ENCODE measurements at regions not wholly inside any gene's neighbourhood (a gene's known extent, or its start where the extent isn't known, plus 50 kb on each side); places are given as distances from the start of the nearest gene placed in this dataset.

- peak; percentile 45 for DNase-seq (ENCODE audit: low spot score)
Measured at GRCh38 chr2:189369566-189369965, 71.7 kb upstream of the WDR75 start.

DNA sequence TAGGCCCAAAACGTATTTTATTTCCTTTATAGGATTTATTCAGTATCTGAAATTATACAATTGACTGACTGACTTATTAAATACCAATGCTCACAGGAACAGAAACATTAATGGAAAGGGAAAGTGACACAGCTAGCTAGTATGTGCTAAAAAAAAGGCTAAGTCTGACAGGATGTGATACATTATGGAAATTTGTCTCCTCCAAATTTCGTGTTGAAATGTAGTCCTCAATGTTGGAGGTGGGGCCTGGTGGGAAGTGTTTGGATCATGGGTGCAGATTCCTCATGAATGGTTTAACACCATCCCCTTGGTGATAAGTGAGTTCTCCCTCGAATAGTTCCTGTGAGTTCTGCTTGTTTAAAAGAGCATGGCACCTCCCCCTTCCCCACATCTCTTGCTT lies 70.6 kb upstream of the WDR75 start:
- peak; percentile 70 for DNase-seq (ENCODE audit: low spot score)

GRCh38 chr2:189372688-189373257 lies 68.5 kb upstream of the WDR75 start:
- no peak for DNase-seq (ENCODE audit: low spot score)

DNA sequence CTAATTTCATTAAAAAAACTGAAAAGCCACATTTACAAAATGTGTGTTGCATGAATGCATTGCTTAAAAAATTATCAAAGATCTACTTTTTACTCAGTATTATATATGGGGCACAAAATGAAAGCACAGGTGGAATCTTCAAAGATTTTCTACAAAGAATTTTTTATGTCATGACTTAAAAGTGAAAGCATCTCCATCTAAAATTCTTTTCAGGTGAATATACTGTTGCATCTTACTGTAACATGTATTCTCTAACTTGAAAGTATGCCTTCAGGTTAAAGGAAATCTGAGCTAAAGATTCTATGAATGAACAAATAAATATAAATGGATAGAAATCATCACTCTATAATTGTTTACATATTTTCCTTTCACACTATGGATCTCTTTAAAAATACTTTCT lies 66.8 kb upstream of the WDR75 start:
- DNase-seq (ENCODE audit: low spot score), result peak; percentile 50

GRCh38 chr2:189375842-189376241 lies 65.4 kb upstream of the WDR75 start:
- DNase-seq (ENCODE audit: low spot score), result no peak

DNA sequence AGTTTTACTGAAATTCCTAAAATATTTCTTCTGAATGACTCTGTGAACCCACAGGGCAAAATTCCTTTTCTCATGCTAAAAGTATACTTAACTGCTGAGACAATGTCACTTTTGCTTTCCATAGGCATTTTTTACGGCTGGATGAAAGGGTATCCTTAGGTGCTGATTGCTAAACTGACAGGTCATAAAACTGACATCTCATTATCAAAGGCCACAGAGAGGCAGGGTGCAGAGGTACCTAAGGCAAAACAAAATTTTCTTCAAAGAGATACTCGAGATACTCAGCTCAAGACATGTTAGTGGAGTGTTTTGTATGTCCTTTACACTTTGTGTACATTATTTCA lies 62.0 kb upstream of the WDR75 start:
- peak; percentile 55 for DNase-seq (ENCODE audit: low spot score)

- no peak for DNase-seq (ENCODE audit: low spot score)
Measured at GRCh38 chr2:189379731-189380261, 61.5 kb upstream of the WDR75 start.

- no peak for DNase-seq (ENCODE audit: low spot score)
Measured at GRCh38 chr2:189382668-189383067, 58.6 kb upstream of the WDR75 start.

- DNase-seq (ENCODE audit: low spot score), result no peak
Measured at GRCh38 chr2:189386741-189387140, 54.5 kb upstream of the WDR75 start.

- DNase-seq (ENCODE audit: low spot score), result peak; percentile 19
Measured at GRCh38 chr2:189391201-189391600, 50.1 kb upstream of the WDR75 start.

Data from kidney tubule cell (primary cell).